A172 (cell line): ENCODE measurements at regions not wholly inside any gene's neighbourhood (a gene's known extent, or its start where the extent isn't known, plus 50 kb on each side); places are given as distances from the start of the nearest gene placed in this dataset.
"Not testable (repeated sequence)": the region's sequence is repeated elsewhere in the genome, so short reads cannot be mapped to it uniquely, and the experiment has no call there.

Experiments
- DNase-seq: peaks from one replicate; pipeline ENCODE4 v3.0.0-alpha.2; 2015; ENCODE audit warnings: low spot score

GRCh38 chrX:13518126-13518525, 51.3 kb upstream of the EGFL6 start:
- DNase-seq, result no peak

GRCh38 chrX:13515211-13515930, 54.0 kb upstream of the EGFL6 start:
- no peak for DNase-seq

DNA sequence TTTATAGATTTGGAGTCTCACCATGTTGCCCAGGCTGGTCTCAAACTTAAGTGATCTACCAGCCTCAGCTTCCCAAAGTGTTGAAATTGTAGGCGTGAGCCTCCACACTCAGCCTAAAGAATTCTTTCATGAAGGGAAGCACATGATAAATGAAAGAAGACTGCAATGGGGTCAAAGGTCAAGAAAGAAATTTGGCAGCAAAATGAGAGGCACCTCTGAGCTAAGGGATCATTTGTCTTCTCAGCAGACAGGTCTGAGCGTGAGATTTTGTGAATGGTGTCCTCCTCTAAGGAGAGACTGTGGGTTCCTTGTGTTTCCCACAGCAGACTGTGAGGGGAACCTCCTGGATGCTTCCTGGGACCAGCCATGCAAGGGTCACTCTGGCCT, 57.5 kb upstream of the EGFL6 start:
- DNase-seq, result no peak

DNA sequence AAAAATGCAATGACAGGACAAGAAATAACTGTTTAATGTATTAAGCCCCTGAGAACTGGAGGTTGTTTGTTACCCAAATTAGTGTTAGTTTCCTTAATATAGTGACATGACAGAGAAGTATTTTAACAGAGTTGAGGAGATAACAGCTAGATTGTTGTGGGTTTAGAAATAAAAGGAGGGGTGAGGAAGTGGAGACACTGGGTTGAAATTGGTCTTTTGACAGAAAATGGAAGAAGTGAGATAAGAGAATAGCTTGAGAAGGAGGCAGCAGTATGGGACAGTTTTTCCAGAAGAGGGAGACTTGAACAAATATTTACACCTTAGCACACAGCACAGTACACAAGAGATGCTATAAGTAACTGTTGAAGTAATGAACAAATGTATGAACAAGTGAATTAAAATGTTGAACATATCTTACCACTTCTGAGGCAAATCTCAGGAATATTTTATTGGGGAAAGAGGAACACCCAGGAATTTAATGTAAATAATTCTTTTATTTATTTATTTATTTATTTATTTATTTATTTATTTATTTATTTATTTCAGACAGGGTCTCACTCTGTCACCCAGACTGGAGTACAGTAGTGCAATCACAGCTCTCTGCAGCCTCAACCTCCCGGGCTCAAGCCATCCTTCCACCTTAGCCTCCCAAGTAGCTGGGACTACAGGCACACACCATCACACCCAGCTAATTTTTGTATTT, 58.0 kb upstream of the EGFL6 start:
- no peak for DNase-seq

- no peak for DNase-seq
Measured at GRCh38 chrX:13507893-13508292, 61.5 kb upstream of the EGFL6 start.

DNA sequence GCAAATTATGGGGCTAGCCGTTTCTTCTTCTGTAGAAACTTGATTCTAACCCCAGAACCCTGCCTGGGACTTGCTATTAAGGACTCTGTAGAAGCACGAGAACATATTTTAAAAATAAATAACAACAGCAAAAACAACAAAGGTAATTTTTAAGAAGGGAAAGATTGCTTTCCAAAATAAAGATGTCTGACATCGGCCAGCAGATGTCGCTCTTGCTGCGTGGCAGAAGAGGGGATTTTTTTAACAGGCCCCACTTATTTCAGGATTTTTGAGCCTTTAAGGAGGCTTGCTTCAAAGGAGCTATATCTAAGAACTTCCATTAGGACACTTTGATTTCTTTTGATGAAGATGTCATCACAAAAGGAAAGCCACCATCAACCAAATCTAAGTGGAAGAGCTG, 62.8 kb upstream of the EGFL6 start:
- DNase-seq, result peak; percentile 48

- no peak for DNase-seq
Measured at GRCh38 chrX:13502590-13502989, 66.8 kb upstream of the EGFL6 start.

GRCh38 chrX:13499736-13500135, 69.7 kb upstream of the EGFL6 start:
- no peak for DNase-seq

DNA sequence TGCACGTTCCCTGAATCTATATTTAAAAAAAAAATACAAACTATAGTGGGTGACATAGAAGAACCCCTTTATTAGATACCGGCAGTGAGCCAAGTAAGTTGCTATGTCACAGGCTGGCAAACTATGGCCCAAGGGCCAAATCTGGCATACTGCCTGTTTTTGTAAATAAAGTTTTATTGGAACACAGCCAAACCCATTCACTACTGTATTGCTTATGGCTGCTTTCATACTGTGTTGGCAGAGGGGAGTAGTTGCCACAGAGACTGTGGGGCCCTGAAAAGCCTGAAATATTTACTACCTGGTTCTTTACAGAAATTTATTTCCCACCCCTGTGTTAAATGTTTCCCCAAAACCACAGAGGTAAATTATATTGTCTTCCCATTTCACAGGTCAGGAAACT, 71.2 kb upstream of the EGFL6 start:
- no peak for DNase-seq

- no peak for DNase-seq
Measured at GRCh38 chrX:13495232-13495631, 74.2 kb upstream of the EGFL6 start.

DNA sequence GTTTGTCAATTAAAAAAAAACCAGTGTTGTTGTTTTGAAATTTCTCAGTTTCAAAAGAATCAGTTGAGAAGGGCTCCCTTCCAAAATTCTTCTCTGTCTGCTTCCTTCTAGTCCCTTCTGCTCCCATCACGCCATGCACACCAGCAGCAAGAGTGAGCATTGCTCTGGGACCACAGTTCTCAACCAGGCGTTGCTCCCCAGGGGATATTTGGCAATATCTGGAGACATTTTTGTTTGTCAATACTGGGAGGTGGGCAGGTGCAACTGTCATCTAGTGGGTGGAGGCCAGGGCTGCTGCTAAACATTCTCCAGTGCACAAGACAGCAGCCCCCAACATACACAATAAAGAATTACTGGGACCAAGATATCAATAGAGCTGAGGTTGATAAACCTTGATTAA, 74.8 kb upstream of the EGFL6 start:
- no peak for DNase-seq

- no peak for DNase-seq
Measured at GRCh38 chrX:13493659-13494058, 75.7 kb upstream of the EGFL6 start.

GRCh38 chrX:13492286-13492685, 77.1 kb upstream of the EGFL6 start:
- no peak for DNase-seq

GRCh38 chrX:13491061-13491460, 78.3 kb upstream of the EGFL6 start:
- DNase-seq, result no peak

GRCh38 chrX:13489454-13489853, 79.9 kb upstream of the EGFL6 start:
- peak; percentile 85 for DNase-seq

DNA sequence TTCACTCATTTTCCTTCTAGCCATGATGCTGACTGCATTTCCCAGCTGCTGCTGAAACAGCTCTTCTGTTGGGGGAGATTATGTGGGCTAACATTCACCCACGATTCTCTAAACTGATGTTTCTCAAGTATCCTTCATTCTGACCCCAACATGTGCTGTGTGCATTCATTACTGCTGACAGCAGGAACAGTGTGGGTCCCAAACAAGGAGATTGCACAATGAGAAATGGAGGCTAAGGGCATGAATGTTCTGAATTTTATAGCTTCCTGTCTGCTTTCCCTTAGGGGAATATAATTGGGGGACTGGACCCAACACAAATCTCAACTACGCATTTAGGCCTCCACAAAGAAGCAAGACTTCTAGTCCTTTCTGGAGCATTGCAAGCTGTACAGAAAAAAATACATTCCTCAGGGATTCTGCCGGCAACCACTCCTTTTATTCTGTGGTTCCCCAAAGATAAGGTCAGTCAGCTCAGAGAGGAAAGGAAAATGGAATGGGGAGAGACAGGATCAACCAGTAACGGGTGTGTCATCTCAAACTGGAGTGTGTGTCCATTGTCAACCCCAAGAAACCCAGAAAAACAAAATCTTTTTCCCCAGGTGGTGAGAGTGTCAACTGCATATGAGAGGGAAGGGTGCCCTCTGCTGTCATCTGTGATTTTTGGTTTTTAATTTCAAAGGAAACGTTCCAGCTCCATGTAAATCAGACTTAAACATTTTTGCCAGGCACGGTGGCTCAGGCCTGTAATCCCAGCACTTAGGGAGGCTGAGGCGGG, 81.5 kb upstream of the EGFL6 start:
- DNase-seq, result peak; percentile 86

DNA sequence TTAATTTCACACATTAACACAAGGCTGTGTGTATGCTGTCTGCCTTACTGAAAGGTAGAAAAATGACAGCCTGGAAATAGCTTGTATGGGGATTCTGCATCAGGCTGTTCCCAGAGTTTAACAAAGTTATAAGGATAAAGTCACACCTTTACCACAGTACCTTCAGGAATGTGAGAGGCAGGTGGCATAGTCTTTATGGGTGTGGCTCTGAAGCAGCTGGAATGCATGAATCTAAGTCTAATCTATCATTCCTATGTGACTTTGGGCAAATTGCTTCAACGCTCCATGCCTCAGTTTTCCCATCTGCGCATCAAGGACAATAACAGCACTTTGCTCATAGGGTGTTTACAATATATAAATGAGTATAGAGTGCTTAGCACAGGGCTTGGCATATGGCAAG, 84.2 kb upstream of the EGFL6 start:
- DNase-seq, result peak; percentile 34

GRCh38 chrX:13483773-13484172, 85.6 kb upstream of the EGFL6 start:
- DNase-seq, result no peak

DNA sequence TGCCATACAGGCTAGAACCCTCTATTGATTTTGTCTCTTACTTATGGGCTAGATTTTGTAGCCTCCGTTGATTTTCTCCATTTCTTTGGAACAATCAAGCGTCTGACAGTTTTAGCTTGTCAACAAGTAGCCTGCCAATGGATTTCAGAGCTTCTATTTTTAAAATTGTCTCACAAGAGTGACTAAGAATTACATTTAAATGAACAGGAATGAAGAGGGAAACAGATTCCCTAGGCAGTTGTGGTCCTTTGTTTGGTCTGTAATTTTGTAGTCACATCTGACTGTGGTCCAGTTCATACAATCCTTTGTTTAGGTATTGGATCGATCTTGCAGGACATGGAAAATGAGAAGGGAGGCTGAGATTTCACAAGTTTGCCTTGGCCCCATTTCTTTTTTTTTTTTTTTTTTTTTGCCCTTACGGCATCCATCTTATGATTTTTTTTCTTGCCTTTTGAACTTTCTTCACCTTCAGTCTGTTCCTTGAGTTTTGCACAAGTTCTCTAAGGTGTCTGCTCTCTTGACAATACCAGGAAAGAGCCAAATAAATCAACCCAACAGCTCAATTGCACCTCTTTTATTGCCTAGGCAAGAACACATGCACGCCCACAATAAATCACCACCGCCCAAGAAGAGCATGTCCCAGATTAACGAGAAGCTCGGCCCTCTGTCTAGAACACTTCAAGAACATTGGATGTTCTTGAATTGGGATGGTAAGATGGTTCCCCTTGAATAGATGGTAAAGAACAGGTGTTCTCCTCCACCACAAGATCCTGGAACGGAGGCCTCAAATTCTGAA, 86.5 kb upstream of the EGFL6 start:
- DNase-seq, result no peak

DNA sequence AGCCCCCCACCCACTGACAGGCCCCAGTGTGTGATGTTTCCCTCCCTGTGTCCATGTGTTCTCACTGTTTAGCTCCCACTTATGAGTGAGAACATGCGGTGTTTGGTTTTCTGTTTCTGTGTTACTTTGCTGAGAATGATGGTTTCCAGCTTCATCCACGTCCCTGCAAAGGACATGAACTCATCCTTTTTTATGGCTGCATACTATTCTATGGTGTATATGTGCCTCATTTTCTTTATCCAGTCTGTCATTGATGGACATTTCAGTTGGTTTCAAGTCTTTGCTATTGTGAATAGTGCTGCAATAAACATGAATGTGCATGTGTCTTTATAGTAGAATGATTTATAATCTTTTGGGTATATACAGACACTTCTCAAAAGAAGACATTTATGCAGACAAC, 88.6 kb upstream of the EGFL6 start:
- DNase-seq, result not testable (repeated sequence)

DNA sequence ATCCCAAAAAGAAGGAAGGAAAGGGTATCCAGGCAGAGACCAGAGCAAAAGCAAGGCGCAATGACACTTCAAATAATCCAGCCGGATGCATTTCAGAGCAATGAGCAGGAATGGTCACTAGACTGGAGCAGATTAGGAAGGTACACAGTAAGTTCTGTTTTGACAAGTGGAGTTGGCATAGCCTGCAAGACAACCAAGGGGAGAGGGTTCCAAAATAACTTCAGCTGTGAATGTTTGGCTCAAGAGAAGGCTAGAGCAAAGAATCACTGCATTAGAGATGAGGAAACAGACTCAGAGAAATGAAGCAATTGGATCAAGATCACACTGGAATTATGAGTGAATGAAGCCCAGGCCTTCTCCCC, 90.0 kb upstream of the EGFL6 start:
- no peak for DNase-seq
